GM06990 (cell line): ENCODE measurements at regions not wholly inside any gene's neighbourhood (a gene's known extent, or its start where the extent isn't known, plus 50 kb on each side); places are given as distances from the start of the nearest gene placed in this dataset.
"Not testable (repeated sequence)": the region's sequence is repeated elsewhere in the genome, so short reads cannot be mapped to it uniquely, and the experiment has no call there.

Source experiments
- DNase-seq: peaks from one replicate; pipeline ENCODE4 v3.0.0-alpha.2; 2011; ENCODE audit not compliant: insufficient read length; ENCODE audit errors: extremely low read depth
- H3K27me3 ChIP-seq: replicated peaks from 2 replicates; pipeline ENCODE4 v1.6.0; 2011; ENCODE audit warnings: low read length; ENCODE audit not compliant: control insufficient read depth, insufficient read depth
- H3K36me3 ChIP-seq: 2 replicates; pipeline ENCODE4 v1.5.1; 2011; ENCODE audit warnings: low read length; ENCODE audit not compliant: control insufficient read depth, insufficient read depth
- H3K4me3 ChIP-seq: replicated peaks from 2 replicates; pipeline ENCODE4 v1.5.1; 2011; ENCODE audit warnings: low read depth, mild to moderate bottlenecking, control low read depth, low read length
- TF ChIP-seq, protein P1 (sequence below): IDR thresholded peaks from 2 replicates; pipeline ENCODE4 v1.5.1; 2011; ENCODE audit warnings: low read length, control low read depth, mild to moderate bottlenecking, inconsistent platforms; ENCODE audit not compliant: insufficient read depth, poor library complexity, severe bottlenecking

DNA sequence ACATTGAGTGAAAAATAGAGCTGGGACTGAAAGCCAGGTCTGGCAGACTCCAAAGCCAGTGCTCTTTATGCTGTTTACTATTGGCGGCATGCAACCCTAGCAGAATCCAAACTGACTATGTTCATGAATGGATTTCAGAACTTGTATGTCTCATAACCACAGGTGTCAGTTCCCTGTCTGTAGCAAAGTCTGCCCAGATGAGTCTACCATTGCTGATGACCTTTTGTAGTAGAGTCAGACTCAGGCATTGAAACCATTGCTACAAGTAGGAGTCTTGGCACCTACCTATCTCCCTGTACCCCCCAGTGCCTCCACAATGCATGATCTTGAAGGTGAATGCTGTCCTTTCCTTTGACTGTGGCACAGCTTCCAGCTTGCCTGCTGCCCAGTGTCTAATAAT, 157.2 kb upstream of the ROPN1 start:
- no peak overlapping the region for H3K4me3 ChIP-seq
- no peak for DNase-seq
- H3K27me3 ChIP-seq, result no peaks in the 10 kb centered on the region
- TF ChIP-seq, protein P1, sequence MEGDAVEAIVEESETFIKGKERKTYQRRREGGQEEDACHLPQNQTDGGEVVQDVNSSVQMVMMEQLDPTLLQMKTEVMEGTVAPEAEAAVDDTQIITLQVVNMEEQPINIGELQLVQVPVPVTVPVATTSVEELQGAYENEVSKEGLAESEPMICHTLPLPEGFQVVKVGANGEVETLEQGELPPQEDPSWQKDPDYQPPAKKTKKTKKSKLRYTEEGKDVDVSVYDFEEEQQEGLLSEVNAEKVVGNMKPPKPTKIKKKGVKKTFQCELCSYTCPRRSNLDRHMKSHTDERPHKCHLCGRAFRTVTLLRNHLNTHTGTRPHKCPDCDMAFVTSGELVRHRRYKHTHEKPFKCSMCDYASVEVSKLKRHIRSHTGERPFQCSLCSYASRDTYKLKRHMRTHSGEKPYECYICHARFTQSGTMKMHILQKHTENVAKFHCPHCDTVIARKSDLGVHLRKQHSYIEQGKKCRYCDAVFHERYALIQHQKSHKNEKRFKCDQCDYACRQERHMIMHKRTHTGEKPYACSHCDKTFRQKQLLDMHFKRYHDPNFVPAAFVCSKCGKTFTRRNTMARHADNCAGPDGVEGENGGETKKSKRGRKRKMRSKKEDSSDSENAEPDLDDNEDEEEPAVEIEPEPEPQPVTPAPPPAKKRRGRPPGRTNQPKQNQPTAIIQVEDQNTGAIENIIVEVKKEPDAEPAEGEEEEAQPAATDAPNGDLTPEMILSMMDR, result no peak
- no peaks in the 10 kb centered on the region for H3K36me3 ChIP-seq

DNA sequence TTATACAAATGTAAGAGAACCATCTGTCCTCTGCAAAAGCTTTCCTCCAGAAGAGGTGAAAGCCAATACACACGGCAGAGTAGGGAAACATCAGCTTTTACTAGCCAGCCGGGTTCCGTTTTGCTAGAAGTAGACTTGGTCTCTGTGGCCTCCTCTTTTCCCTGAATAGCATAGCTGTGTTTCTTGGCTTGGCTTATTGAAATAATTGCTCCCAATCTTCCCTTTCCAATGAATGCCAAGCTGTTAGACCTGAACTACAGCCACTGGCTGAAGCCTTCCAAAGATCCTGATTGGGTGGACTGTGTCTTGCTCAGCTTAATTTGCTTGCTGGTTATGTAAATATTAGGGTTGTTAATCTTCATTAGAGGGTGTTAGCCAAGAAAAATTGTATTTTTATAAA, 157.8 kb upstream of the ROPN1 start:
- no peaks in the 10 kb centered on the region for H3K27me3 ChIP-seq
- H3K4me3 ChIP-seq, result no peak overlapping the region
- H3K36me3 ChIP-seq, result no peaks in the 10 kb centered on the region
- no peak for DNase-seq
- TF ChIP-seq, protein P1, result no peak

DNA sequence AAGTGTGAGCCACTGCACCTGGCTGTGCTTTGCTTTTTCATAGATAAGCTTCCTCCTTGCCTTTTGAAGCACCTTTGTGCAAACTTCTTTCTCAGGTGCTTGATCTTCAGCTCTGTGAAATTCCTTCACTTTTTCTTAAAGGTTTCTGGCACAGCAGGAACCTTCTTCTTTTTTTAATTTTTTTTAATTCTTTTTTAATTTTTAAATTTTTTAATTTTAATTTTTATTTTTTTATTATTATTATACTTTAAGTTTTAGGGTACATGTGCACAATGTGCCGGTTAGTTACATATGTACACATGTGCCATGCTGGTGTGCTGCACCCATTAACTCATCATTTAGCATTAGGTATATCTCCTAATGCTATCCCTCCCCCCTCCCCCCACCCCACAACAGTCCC, 161.0 kb upstream of the ROPN1 start:
- H3K27me3 ChIP-seq, DNase-seq: not testable (repeated sequence)

DNA sequence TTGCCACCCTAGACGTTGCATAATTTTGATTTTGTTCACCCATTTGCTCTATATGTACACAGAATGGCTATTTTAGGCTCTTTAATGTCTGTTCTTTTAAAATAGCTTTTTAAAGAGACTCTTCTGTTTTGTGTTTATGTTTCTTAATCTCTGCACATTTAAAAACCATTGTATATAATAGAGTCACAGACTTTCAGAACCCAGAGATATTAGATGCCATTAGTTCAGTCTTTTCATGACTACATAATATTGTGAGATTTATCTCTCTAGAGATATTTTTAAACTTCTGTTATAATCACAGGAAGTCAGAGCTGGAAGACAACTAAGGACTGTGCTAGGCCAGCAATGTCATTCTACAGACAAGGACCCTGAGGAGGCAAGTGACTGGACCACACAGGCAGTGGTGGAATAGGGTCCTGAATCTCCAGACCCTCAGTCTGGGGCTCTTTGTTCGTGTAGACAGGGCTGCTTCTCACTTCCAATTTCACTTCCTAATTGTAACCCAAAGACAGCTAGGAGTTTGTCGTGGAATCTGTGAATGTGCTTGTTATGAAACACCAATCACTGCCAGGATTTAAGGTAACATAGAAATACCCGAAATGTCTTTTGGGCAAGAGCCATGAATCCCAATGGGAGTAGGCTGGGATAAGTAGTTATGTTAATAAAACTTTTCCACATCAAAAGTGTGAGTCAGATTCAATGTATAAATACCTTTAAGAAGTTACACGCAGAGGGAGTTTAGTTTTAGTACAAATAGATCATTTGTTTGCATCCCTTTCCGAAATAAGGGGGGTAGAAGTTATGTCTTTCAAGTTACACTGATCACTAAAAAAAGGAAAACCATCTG, 165.2 kb upstream of the ROPN1 start:
- Histone ChIP-seq H3K27me3 (no peaks in the 10 kb centered on the region), H3K36me3 (no peaks in the 10 kb centered on the region), H3K4me3 (no peak overlapping the region)
- TF ChIP-seq, protein P1, result no peak
- DNase-seq, result no peak

More for the DNA sequence above, 161.0 kb upstream of the ROPN1 start:
- not testable (repeated sequence) for H3K36me3 ChIP-seq, H3K4me3 ChIP-seq

DNA sequence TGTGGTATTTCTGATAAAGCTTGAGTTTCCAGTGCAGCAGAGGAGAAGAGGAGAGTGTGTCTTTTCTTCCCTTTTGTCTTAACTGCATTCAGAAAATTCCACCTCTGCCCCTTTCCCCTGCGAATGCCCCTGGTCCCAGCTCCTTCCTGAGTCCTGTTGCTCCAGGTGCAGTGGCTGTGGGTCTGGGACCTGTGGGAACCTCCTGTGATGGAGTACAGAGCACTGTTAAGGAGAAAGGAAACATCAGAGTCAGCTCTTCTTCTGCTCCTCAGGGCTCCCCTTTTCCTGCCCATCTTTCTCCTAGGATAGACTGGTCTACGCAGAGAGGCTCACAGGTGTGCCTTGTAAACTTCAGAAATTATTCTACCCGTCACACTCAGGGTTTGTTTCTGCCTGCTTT, 165.8 kb upstream of the ROPN1 start:
- TF ChIP-seq, protein P1, result no peak
- H3K36me3 ChIP-seq, result no peaks in the 10 kb centered on the region
- H3K4me3 ChIP-seq, result no peak overlapping the region
- no peak for DNase-seq
- no peaks in the 10 kb centered on the region for H3K27me3 ChIP-seq

DNA sequence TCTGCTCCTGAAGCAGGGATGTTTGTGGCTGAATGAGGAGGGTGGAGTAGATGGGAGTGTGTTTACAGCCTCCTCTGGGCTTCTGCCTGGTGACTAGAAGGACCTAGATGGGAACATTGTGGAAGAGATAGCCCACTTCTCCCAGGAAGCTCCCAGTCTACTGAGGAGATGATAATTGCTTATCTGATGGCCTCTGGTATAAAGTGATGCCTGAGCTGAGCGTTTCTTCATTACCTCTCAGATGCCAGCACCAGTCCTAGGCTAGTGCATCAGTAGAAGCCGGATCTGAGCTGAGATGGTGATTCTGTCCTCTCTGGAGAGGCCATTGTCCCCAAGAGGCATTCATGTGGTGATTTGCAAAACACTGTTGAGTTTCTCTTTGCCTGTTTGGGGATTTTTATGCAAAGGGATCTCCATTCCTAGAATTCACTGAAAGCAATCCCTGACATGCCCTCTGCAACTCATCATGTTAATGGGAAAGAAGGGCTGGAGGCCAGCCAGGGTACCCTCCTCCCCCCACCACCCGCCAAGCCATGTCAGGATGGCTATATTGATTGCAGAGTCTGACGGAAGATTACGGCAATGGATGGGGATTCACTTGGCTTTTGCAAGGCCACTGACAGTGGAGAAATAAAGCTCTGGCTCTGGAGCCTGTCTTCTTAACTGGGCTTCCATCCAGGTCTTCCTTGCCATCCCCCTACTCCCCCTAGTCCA, 166.4 kb upstream of the ROPN1 start:
- Histone ChIP-seq H3K4me3 (no peak overlapping the region), H3K36me3 (no peaks in the 10 kb centered on the region), H3K27me3 (no peaks in the 10 kb centered on the region)
- no peak for DNase-seq
- TF ChIP-seq, protein P1, result no peak
